ENCODE measurements at regions not wholly inside any gene's neighbourhood (a gene's known extent, or its start where the extent isn't known, plus 50 kb on each side); places are given as distances from the start of the nearest gene placed in this dataset.

GRCh38 chr3:72489901-72490300, 358.3 kb downstream of the SHQ1 start:
- no peak overlapping the region for H3K27ac Mint-ChIP-seq

GRCh38 chr3:72488738-72489035, 359.6 kb downstream of the SHQ1 start:
- H3K4me1 Mint-ChIP-seq (ENCODE audit: low read depth): peaks cover 18% of the 10 kb centered on the region
- no peaks in the 10 kb centered on the region for H3K36me3 Mint-ChIP-seq (ENCODE audit: low read depth)
- no peak overlapping the region for H3K27ac Mint-ChIP-seq
- H3K4me3 Mint-ChIP-seq: no peak overlapping the region
- H3K27me3 Mint-ChIP-seq (ENCODE audit: low read depth): no peaks in the 10 kb centered on the region
- H3K9me3 Mint-ChIP-seq: peaks cover 7% of the 10 kb centered on the region

More at GRCh38 chr3:72489901-72490300, 358.3 kb downstream of the SHQ1 start:
- H3K27me3 Mint-ChIP-seq (ENCODE audit: low read depth): no peaks in the 10 kb centered on the region
- H3K4me3 Mint-ChIP-seq: no peak overlapping the region
- H3K9me3 Mint-ChIP-seq: peaks cover 15% of the 10 kb centered on the region
- H3K36me3 Mint-ChIP-seq (ENCODE audit: low read depth): no peaks in the 10 kb centered on the region
- H3K4me1 Mint-ChIP-seq (ENCODE audit: low read depth): peaks cover 19% of the 10 kb centered on the region

GRCh38 chr3:72487946-72488737, 360.1 kb downstream of the SHQ1 start:
- Mint-ChIP-seq H3K27me3 (ENCODE audit: low read depth) (no peaks in the 10 kb centered on the region), H3K4me1 (ENCODE audit: low read depth) (peaks cover 22% of the 10 kb centered on the region), H3K4me3 (no peak overlapping the region), H3K27ac (peak overlapping the region; percentile 12), H3K9me3 (peaks cover 4% of the 10 kb centered on the region), H3K36me3 (ENCODE audit: low read depth) (no peaks in the 10 kb centered on the region)

- Mint-ChIP-seq H3K4me1 (ENCODE audit: low read depth) (peaks cover 29% of the 10 kb centered on the region), H3K27me3 (ENCODE audit: low read depth) (no peaks in the 10 kb centered on the region), H3K9me3 (peaks cover 4% of the 10 kb centered on the region), H3K27ac (peak overlapping the region; percentile 43), H3K4me3 (no peak overlapping the region), H3K36me3 (ENCODE audit: low read depth) (peaks cover 2% of the 10 kb centered on the region)
Observed at GRCh38 chr3:72487078-72487765, 361.0 kb downstream of the SHQ1 start.

GRCh38 chr3:72485641-72486040, 362.6 kb downstream of the SHQ1 start:
- Mint-ChIP-seq H3K4me3 (no peak overlapping the region), H3K36me3 (ENCODE audit: low read depth) (peaks cover 2% of the 10 kb centered on the region), H3K9me3 (peaks cover 4% of the 10 kb centered on the region), H3K27me3 (ENCODE audit: low read depth) (no peaks in the 10 kb centered on the region), H3K27ac (no peak overlapping the region), H3K4me1 (ENCODE audit: low read depth) (peaks cover 32% of the 10 kb centered on the region)

GRCh38 chr3:72483554-72484104, 364.6 kb downstream of the SHQ1 start:
- peaks cover 2% of the 10 kb centered on the region for H3K36me3 Mint-ChIP-seq (ENCODE audit: low read depth)
- H3K27ac Mint-ChIP-seq: peak overlapping the region; percentile 82
- H3K27me3 Mint-ChIP-seq (ENCODE audit: low read depth): no peaks in the 10 kb centered on the region
- peak overlapping the region; percentile 68 for H3K4me3 Mint-ChIP-seq
- peaks cover 32% of the 10 kb centered on the region for H3K4me1 Mint-ChIP-seq (ENCODE audit: low read depth)
- H3K9me3 Mint-ChIP-seq: peaks cover 4% of the 10 kb centered on the region

GRCh38 chr3:72482589-72483321, 365.5 kb downstream of the SHQ1 start:
- Mint-ChIP-seq H3K4me3 (peak overlapping the region; percentile 68), H3K9me3 (peaks cover 4% of the 10 kb centered on the region), H3K4me1 (ENCODE audit: low read depth) (peaks cover 28% of the 10 kb centered on the region), H3K36me3 (ENCODE audit: low read depth) (peaks cover 2% of the 10 kb centered on the region), H3K27ac (peak overlapping the region; percentile 82), H3K27me3 (ENCODE audit: low read depth) (no peaks in the 10 kb centered on the region)

GRCh38 chr3:72481542-72481941, 366.7 kb downstream of the SHQ1 start:
- Mint-ChIP-seq H3K27ac (peak overlapping the region; percentile 12), H3K36me3 (ENCODE audit: low read depth) (peaks cover 2% of the 10 kb centered on the region), H3K27me3 (ENCODE audit: low read depth) (no peaks in the 10 kb centered on the region), H3K4me3 (no peak overlapping the region), H3K9me3 (peaks cover 4% of the 10 kb centered on the region), H3K4me1 (ENCODE audit: low read depth) (peaks cover 20% of the 10 kb centered on the region)

- Mint-ChIP-seq H3K27me3 (ENCODE audit: low read depth) (no peaks in the 10 kb centered on the region), H3K36me3 (ENCODE audit: low read depth) (peaks cover 2% of the 10 kb centered on the region), H3K27ac (peak overlapping the region; percentile 9), H3K4me1 (ENCODE audit: low read depth) (peaks cover 20% of the 10 kb centered on the region), H3K4me3 (no peak overlapping the region), H3K9me3 (peaks cover 2% of the 10 kb centered on the region)
Observed at GRCh38 chr3:72480366-72480765, 367.9 kb downstream of the SHQ1 start.

- H3K27ac Mint-ChIP-seq: no peak overlapping the region
- H3K27me3 Mint-ChIP-seq (ENCODE audit: low read depth): no peaks in the 10 kb centered on the region
- peaks cover 23% of the 10 kb centered on the region for H3K4me1 Mint-ChIP-seq (ENCODE audit: low read depth)
- H3K36me3 Mint-ChIP-seq (ENCODE audit: low read depth): peaks cover 2% of the 10 kb centered on the region
- no peak overlapping the region for H3K4me3 Mint-ChIP-seq
- no peaks in the 10 kb centered on the region for H3K9me3 Mint-ChIP-seq
Observed at GRCh38 chr3:72479651-72480215, 368.5 kb downstream of the SHQ1 start.

- H3K27me3 Mint-ChIP-seq (ENCODE audit: low read depth): no peaks in the 10 kb centered on the region
- H3K9me3 Mint-ChIP-seq: no peaks in the 10 kb centered on the region
- H3K36me3 Mint-ChIP-seq (ENCODE audit: low read depth): no peaks in the 10 kb centered on the region
- no peak overlapping the region for H3K4me3 Mint-ChIP-seq
- H3K4me1 Mint-ChIP-seq (ENCODE audit: low read depth): peaks cover 14% of the 10 kb centered on the region
- no peak overlapping the region for H3K27ac Mint-ChIP-seq
Observed at GRCh38 chr3:72476139-72476483, 372.1 kb downstream of the SHQ1 start.

- Mint-ChIP-seq H3K4me3 (no peak overlapping the region), H3K9me3 (no peaks in the 10 kb centered on the region), H3K36me3 (ENCODE audit: low read depth) (no peaks in the 10 kb centered on the region), H3K4me1 (ENCODE audit: low read depth) (peaks cover 14% of the 10 kb centered on the region), H3K27ac (no peak overlapping the region), H3K27me3 (ENCODE audit: low read depth) (no peaks in the 10 kb centered on the region)
Observed at GRCh38 chr3:72475258-72476138, 372.7 kb downstream of the SHQ1 start.

GRCh38 chr3:72474775-72475174, 373.5 kb downstream of the SHQ1 start:
- Mint-ChIP-seq H3K27me3 (ENCODE audit: low read depth) (no peaks in the 10 kb centered on the region), H3K9me3 (no peaks in the 10 kb centered on the region), H3K36me3 (ENCODE audit: low read depth) (no peaks in the 10 kb centered on the region), H3K27ac (no peak overlapping the region), H3K4me1 (ENCODE audit: low read depth) (peaks cover 14% of the 10 kb centered on the region), H3K4me3 (no peak overlapping the region)

- Mint-ChIP-seq H3K27ac (no peak overlapping the region), H3K4me1 (ENCODE audit: low read depth) (peaks cover 14% of the 10 kb centered on the region), H3K4me3 (no peak overlapping the region), H3K9me3 (no peaks in the 10 kb centered on the region), H3K27me3 (ENCODE audit: low read depth) (no peaks in the 10 kb centered on the region), H3K36me3 (ENCODE audit: low read depth) (no peaks in the 10 kb centered on the region)
Observed at GRCh38 chr3:72473156-72473555, 375.1 kb downstream of the SHQ1 start.
